Osteoblast (primary cell): ENCODE measurements at regions not wholly inside any gene's neighbourhood (a gene's known extent, or its start where the extent isn't known, plus 50 kb on each side); places are given as distances from the start of the nearest gene placed in this dataset.

Source experiments
- DNase-seq: peaks from one replicate; pipeline ENCODE4 v3.0.0; 2011; ENCODE audit warnings: low spot score, mixed read lengths; ENCODE audit not compliant: insufficient read length; ENCODE audit errors: missing footprints
- H2AFZ ChIP-seq: 2 replicates; pipeline ENCODE4 v1.6.0; 2011; ENCODE audit warnings: mild to moderate bottlenecking, low read length
- H3K27ac ChIP-seq: 2 replicates; pipeline ENCODE4 v1.5.1; 2011; ENCODE audit warnings: mild to moderate bottlenecking, low read depth, low read length, moderate library complexity
- H3K27me3 ChIP-seq: 2 replicates; pipeline ENCODE4 v1.6.0; 2012; ENCODE audit warnings: mild to moderate bottlenecking, control low read depth, inconsistent platforms, low read length, moderate library complexity; ENCODE audit not compliant: insufficient read depth
- H3K36me3 ChIP-seq: 2 replicates; pipeline ENCODE4 v1.5.1; 2011; ENCODE audit warnings: mild to moderate bottlenecking, low read length, control low read depth, moderate library complexity; ENCODE audit not compliant: insufficient read depth
- H3K4me1 ChIP-seq: 2 replicates; pipeline ENCODE4 v1.5.1; 2011; ENCODE audit warnings: mild to moderate bottlenecking, low read length, control low read depth, moderate library complexity; ENCODE audit not compliant: insufficient read depth
- H3K4me2 ChIP-seq: 2 replicates; pipeline ENCODE4 v1.6.0; 2011; ENCODE audit warnings: mild to moderate bottlenecking, low read length; ENCODE audit not compliant: insufficient read depth
- H3K4me3 ChIP-seq: fragments of 200-600 bp; sonication (generic); 3 replicates; pipeline ENCODE4 v1.5.1; 2012; ENCODE audit warnings: mild to moderate bottlenecking, low read length, inconsistent platforms; ENCODE audit not compliant: insufficient read depth
- H3K79me2 ChIP-seq: 2 replicates; pipeline ENCODE4 v1.6.0; 2012; ENCODE audit warnings: mild to moderate bottlenecking, low read length, control low read depth, inconsistent platforms; ENCODE audit not compliant: insufficient read depth
- H3K9me3 ChIP-seq: 2 replicates; pipeline ENCODE4 v1.5.1; 2011; ENCODE audit warnings: low read depth, low read length, control low read depth
- H4K20me1 ChIP-seq: 2 replicates; pipeline ENCODE4 v1.6.0; 2012; ENCODE audit warnings: mild to moderate bottlenecking, low read length, control low read depth; ENCODE audit not compliant: insufficient read depth
- CTCF ChIP-seq: IDR thresholded peaks from 2 replicates; pipeline ENCODE4 v1.5.1; 2011; ENCODE audit warnings: mild to moderate bottlenecking, low read depth, low read length, moderate library complexity; ENCODE audit errors: extremely low read depth

GRCh38 chr15:37806808-37807207, 127.6 kb upstream of the TMCO5A start:
- H2AFZ ChIP-seq = no peak overlapping the region
- H4K20me1 ChIP-seq = no peaks in the 10 kb centered on the region
- H3K4me3 ChIP-seq = no peak overlapping the region
- no peak for TF ChIP-seq CTCF
- DNase-seq = no peak
- H3K9me3 ChIP-seq = no peaks in the 10 kb centered on the region
- H3K79me2 ChIP-seq = no peaks in the 10 kb centered on the region
- no peaks in the 10 kb centered on the region for H3K36me3 ChIP-seq
- no peaks in the 10 kb centered on the region for H3K27me3 ChIP-seq
- H3K4me2 ChIP-seq = no peak overlapping the region
- no peak overlapping the region for H3K27ac ChIP-seq
- no peaks in the 10 kb centered on the region for H3K4me1 ChIP-seq

GRCh38 chr15:37810381-37810780, 124.1 kb upstream of the TMCO5A start:
- no peak for DNase-seq
- Histone ChIP-seq H3K9me3 (no peaks in the 10 kb centered on the region), H2AFZ (no peak overlapping the region), H3K4me2 (no peak overlapping the region), H3K36me3 (no peaks in the 10 kb centered on the region), H3K27ac (no peak overlapping the region), H3K27me3 (no peaks in the 10 kb centered on the region), H3K4me3 (no peak overlapping the region), H3K4me1 (no peaks in the 10 kb centered on the region), H3K79me2 (no peaks in the 10 kb centered on the region), H4K20me1 (no peaks in the 10 kb centered on the region)
- TF ChIP-seq CTCF = no peak

- no peaks in the 10 kb centered on the region for H3K36me3 ChIP-seq
- no peaks in the 10 kb centered on the region for H3K4me1 ChIP-seq
- no peak for TF ChIP-seq CTCF
- H2AFZ ChIP-seq = no peak overlapping the region
- no peak overlapping the region for H3K27ac ChIP-seq
- no peaks in the 10 kb centered on the region for H4K20me1 ChIP-seq
- DNase-seq = no peak
- no peaks in the 10 kb centered on the region for H3K9me3 ChIP-seq
- H3K79me2 ChIP-seq = no peaks in the 10 kb centered on the region
- no peak overlapping the region for H3K4me2 ChIP-seq
- H3K27me3 ChIP-seq = no peaks in the 10 kb centered on the region
- H3K4me3 ChIP-seq = no peak overlapping the region
These were observed 121.1 kb upstream of the TMCO5A start for GRCh38 chr15:37813306-37813705.

GRCh38 chr15:37814847-37815515, 119.5 kb upstream of the TMCO5A start:
- no peaks in the 10 kb centered on the region for H3K9me3 ChIP-seq
- H4K20me1 ChIP-seq = no peaks in the 10 kb centered on the region
- no peaks in the 10 kb centered on the region for H3K36me3 ChIP-seq
- H3K27ac ChIP-seq = no peak overlapping the region
- H3K79me2 ChIP-seq = no peaks in the 10 kb centered on the region
- H3K4me1 ChIP-seq = no peaks in the 10 kb centered on the region
- no peak overlapping the region for H3K4me2 ChIP-seq
- no peak for DNase-seq
- H3K27me3 ChIP-seq = no peaks in the 10 kb centered on the region
- H3K4me3 ChIP-seq = no peak overlapping the region
- TF ChIP-seq CTCF = no peak
- H2AFZ ChIP-seq = no peak overlapping the region
